ENCODE measurements at regions not wholly inside any gene's neighbourhood (a gene's known extent, or its start where the extent isn't known, plus 50 kb on each side); places are given as distances from the start of the nearest gene placed in this dataset.

- DNase-seq (no peak), ATAC-seq (ENCODE audit: insufficient read depth, low FRiP score) (no peak)
- Histone ChIP-seq H3K36me3 (ENCODE audit: control insufficient read depth in 4 of 4, insufficient read depth in 4 of 4, low read length in 4 of 4) (no peaks in the 10 kb centered on the region), H3K4me3 (no peak overlapping the region), H3K4me1 (ENCODE audit: control insufficient read depth in 5 of 5, insufficient read depth in 5 of 5, low read length in 5 of 5) (peaks cover 0 to 10% (median 0%) of the 10 kb centered on the region in 5 donors), H3K9me3 (ENCODE audit: control insufficient read depth in 4 of 4, insufficient read depth in 3 of 4, low read length in 3 of 4) (peaks cover 0 to under 1% (median 0%) of the 10 kb centered on the region in 4 donors), H3K27ac (ENCODE audit: low read depth in 1 of 2, low read length in 1 of 2) (peak overlapping the region in 1 of 2 donors; percentile 76), H3K9ac (ENCODE audit: insufficient read depth in 1 of 2, low read length in 2 of 2) (no peak overlapping the region), H3K27me3 (ENCODE audit: control insufficient read depth in 3 of 3, insufficient read depth in 3 of 3, low read length in 2 of 3) (no peaks in the 10 kb centered on the region)
- 51 to 76% methylated on average over 3 of the region's 3 CpGs for WGBS, 2 donors
- TF ChIP-seq CTCF (IDR thresholded peaks at IDR 0.05; ENCODE audit: control extremely low read depth, extremely low read depth) = no peak
Observed at GRCh38 chr3:187919544-187919943, 174.3 kb upstream of the BCL6 start.

- ATAC-seq (ENCODE audit: insufficient read depth, low FRiP score) (no peak), DNase-seq (no peak)
- H3K9ac ChIP-seq (ENCODE audit: insufficient read depth in 1 of 2, low read length in 2 of 2) = no peak overlapping the region
- H3K9me3 ChIP-seq (ENCODE audit: control insufficient read depth in 4 of 4, insufficient read depth in 3 of 4, low read length in 3 of 4) = peaks cover 0 to 3% (median 0%) of the 10 kb centered on the region in 4 donors
- no peaks in the 10 kb centered on the region for H3K27me3 ChIP-seq (ENCODE audit: control insufficient read depth in 3 of 3, insufficient read depth in 3 of 3, low read length in 2 of 3)
- no peak overlapping the region for H3K4me3 ChIP-seq
- WGBS, 2 donors = 68% methylated on average over 1 of the region's 1 CpG
- peaks cover 0 to 5% (median 0%) of the 10 kb centered on the region in 5 donors for H3K4me1 ChIP-seq (ENCODE audit: control insufficient read depth in 5 of 5, insufficient read depth in 5 of 5, low read length in 5 of 5)
- no peak overlapping the region for H3K27ac ChIP-seq (ENCODE audit: low read depth in 1 of 2, low read length in 1 of 2)
- H3K36me3 ChIP-seq (ENCODE audit: control insufficient read depth in 4 of 4, insufficient read depth in 4 of 4, low read length in 4 of 4) = no peaks in the 10 kb centered on the region
- TF ChIP-seq CTCF (IDR thresholded peaks at IDR 0.05; ENCODE audit: control extremely low read depth, extremely low read depth) = no peak
Observed at GRCh38 chr3:187920030-187920429, 174.8 kb upstream of the BCL6 start.

- Histone ChIP-seq H3K4me3 (no peak overlapping the region), H3K9ac (ENCODE audit: insufficient read depth in 1 of 2, low read length in 2 of 2) (no peak overlapping the region), H3K27ac (ENCODE audit: low read depth in 1 of 2, low read length in 1 of 2) (no peak overlapping the region), H3K36me3 (ENCODE audit: control insufficient read depth in 4 of 4, insufficient read depth in 4 of 4, low read length in 4 of 4) (no peaks in the 10 kb centered on the region), H3K4me1 (ENCODE audit: control insufficient read depth in 5 of 5, insufficient read depth in 5 of 5, low read length in 5 of 5) (peaks cover 0 to 3% (median 0%) of the 10 kb centered on the region in 5 donors), H3K9me3 (ENCODE audit: control insufficient read depth in 4 of 4, insufficient read depth in 3 of 4, low read length in 3 of 4) (peaks cover 0 to 3% (median 0%) of the 10 kb centered on the region in 4 donors), H3K27me3 (ENCODE audit: control insufficient read depth in 3 of 3, insufficient read depth in 3 of 3, low read length in 2 of 3) (no peaks in the 10 kb centered on the region)
- no peak for TF ChIP-seq CTCF (IDR thresholded peaks at IDR 0.05; ENCODE audit: control extremely low read depth, extremely low read depth)
- DNase-seq (peak in 1 of 3 donors; percentile 49), ATAC-seq (ENCODE audit: insufficient read depth, low FRiP score) (no peak)
- 81 to 89% methylated on average over 6 of the region's 6 CpGs for WGBS, 2 donors
Observed at GRCh38 chr3:187920913-187921312, 175.6 kb upstream of the BCL6 start.

Measured in lung (tissue), 11 donors.